ENCODE measurements at regions not wholly inside any gene's neighbourhood (a gene's known extent, or its start where the extent isn't known, plus 50 kb on each side); places are given as distances from the start of the nearest gene placed in this dataset.
"Not testable (repeated sequence)": the region's sequence is repeated elsewhere in the genome, so short reads cannot be mapped to it uniquely, and the experiment has no call there.

DNA sequence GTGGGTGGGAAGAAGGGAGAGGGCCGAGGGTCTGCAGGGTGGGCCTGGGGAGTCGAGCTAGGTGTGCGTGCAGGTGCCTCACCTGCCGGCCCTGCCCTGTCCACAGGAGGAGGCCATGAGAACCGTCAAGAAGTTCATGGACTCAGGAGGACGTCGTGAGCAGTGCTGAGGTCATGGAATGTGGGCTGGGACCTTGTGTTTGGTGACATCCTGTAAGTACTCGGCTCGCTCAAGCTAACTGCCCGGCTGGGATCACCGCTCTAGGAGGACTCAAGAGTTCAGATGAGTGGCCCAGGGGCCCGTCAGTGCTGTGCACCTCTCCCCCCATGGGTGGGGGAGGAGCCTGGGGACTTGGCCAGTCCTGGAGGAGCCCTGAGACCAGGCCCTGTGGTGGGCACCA is 4444.0 kb upstream of the TPTE start:
- TF ChIP-seq, protein P1, sequence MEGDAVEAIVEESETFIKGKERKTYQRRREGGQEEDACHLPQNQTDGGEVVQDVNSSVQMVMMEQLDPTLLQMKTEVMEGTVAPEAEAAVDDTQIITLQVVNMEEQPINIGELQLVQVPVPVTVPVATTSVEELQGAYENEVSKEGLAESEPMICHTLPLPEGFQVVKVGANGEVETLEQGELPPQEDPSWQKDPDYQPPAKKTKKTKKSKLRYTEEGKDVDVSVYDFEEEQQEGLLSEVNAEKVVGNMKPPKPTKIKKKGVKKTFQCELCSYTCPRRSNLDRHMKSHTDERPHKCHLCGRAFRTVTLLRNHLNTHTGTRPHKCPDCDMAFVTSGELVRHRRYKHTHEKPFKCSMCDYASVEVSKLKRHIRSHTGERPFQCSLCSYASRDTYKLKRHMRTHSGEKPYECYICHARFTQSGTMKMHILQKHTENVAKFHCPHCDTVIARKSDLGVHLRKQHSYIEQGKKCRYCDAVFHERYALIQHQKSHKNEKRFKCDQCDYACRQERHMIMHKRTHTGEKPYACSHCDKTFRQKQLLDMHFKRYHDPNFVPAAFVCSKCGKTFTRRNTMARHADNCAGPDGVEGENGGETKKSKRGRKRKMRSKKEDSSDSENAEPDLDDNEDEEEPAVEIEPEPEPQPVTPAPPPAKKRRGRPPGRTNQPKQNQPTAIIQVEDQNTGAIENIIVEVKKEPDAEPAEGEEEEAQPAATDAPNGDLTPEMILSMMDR (conservative IDR thresholded peaks at IDR 0.05 in 1 of 2, IDR thresholded peaks at IDR 0.05 in 1 of 2; ENCODE audit: low read depth in 1 of 2, low read length in 2 of 2) = not testable (repeated sequence)
- TF ChIP-seq EZH2 (IDR thresholded peaks at IDR 0.05; ENCODE audit: low read length, missing control alignments) = not testable (repeated sequence)
